Subcutaneous abdominal adipose tissue (tissue), 5 donors: ENCODE measurements at regions not wholly inside any gene's neighbourhood (a gene's known extent, or its start where the extent isn't known, plus 50 kb on each side); places are given as distances from the start of the nearest gene placed in this dataset.

Source experiments
- H3K27ac ChIP-seq: one replicate; pipeline ENCODE4 v1.7.0; 2013; ENCODE audit warnings: low read depth, mild to moderate bottlenecking, inconsistent platforms, low read length, moderate library complexity
- H3K27me3 ChIP-seq, 5 donors: one replicate each; pipeline ENCODE4 v1.7.0; 2013; ENCODE audit warnings: low read length in 5 of 5, inconsistent platforms in 1 of 5; ENCODE audit not compliant: control insufficient read depth in 5 of 5, insufficient read depth in 4 of 5
- H3K36me3 ChIP-seq, 5 donors: one replicate each; pipeline ENCODE4 v1.7.0; 2013; ENCODE audit warnings: low read length in 5 of 5; ENCODE audit not compliant: control insufficient read depth in 5 of 5, insufficient read depth in 5 of 5
- H3K4me1 ChIP-seq, 5 donors: one replicate each; pipeline ENCODE4 v1.7.0; 2013; ENCODE audit warnings: low read length in 5 of 5, mild to moderate bottlenecking in 3 of 5, moderate library complexity in 1 of 5; ENCODE audit not compliant: control insufficient read depth in 5 of 5, insufficient read depth in 5 of 5
- H3K4me3 ChIP-seq, 5 donors: one replicate each; pipeline ENCODE4 v1.7.0; 2013; ENCODE audit warnings: low read length in 5 of 5, low read depth in 1 of 5
- H3K9ac ChIP-seq, 5 donors: one replicate each; pipeline ENCODE4 v1.7.0; 2013; ENCODE audit warnings: low read length in 5 of 5, mild to moderate bottlenecking in 4 of 5, moderate library complexity in 3 of 5
- H3K9me3 ChIP-seq, 5 donors: one replicate each; pipeline ENCODE4 v1.7.0; 2013; ENCODE audit warnings: low read length in 5 of 5; ENCODE audit not compliant: control insufficient read depth in 5 of 5
- donor health status: healthy.
- donor health status: healthy.
- donor health status: healthy.
- donor health status: healthy.
- donor health status: healthy.

DNA sequence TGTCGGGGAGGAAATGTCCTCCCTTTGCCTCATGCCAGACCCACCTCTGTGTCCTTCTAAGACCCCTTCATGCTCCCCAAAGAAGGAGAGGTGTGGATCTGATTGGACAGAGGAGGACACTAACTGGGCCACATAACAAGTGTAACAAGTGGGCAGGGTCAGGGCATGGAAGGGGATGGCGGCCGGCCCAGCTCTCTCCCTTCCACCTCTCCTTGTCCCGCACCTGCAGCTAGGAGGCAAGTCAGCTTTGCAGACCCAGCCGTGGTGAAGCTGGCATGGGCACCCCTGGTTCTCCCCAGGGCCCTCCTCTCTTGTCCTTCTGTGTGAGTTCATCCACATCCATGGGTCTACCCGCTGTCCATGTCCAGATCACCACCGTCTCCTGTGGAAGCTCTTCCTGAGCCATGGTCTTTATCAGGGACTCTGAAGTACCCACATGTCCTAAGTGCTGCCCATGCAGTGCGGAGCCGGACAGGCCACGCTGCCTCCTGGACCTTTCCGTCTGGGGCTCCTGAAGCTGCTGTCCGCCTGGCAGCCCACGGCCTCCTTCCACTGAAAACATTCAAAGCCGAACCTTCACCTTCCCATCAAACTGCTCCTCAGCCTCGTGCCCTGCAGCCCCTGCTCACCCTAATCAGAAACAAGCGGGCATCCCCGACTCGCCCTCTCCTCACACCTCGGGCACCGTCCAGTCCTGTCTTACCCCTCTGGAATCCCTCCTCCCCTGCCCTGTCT, 460.5 kb downstream of the PTPRU start:
- Histone ChIP-seq H3K9ac (no peak overlapping the region), H3K4me1 (no peaks in the 10 kb centered on the region), H3K27ac (no peak overlapping the region), H3K4me3 (no peak overlapping the region), H3K9me3 (peaks cover 0 to 8% (median 4%) of the 10 kb centered on the region in 5 donors), H3K36me3 (no peaks in the 10 kb centered on the region), H3K27me3 (peaks cover 3 to 26% (median 6%) of the 10 kb centered on the region in 5 donors)

GRCh38 chr1:29695803-29696202, 459.5 kb downstream of the PTPRU start:
- Histone ChIP-seq H3K4me1 (no peaks in the 10 kb centered on the region), H3K36me3 (no peaks in the 10 kb centered on the region), H3K9ac (no peak overlapping the region), H3K27me3 (peaks cover 0 to 26% (median 8%) of the 10 kb centered on the region in 5 donors), H3K27ac (no peak overlapping the region), H3K4me3 (no peak overlapping the region), H3K9me3 (peaks cover 0 to 8% (median 4%) of the 10 kb centered on the region in 5 donors)

- Histone ChIP-seq H3K27ac (no peak overlapping the region), H3K4me3 (no peak overlapping the region), H3K9me3 (peaks cover 0 to 8% (median 4%) of the 10 kb centered on the region in 5 donors), H3K27me3 (peaks cover 6 to 33% (median 15%) of the 10 kb centered on the region in 5 donors), H3K4me1 (no peaks in the 10 kb centered on the region), H3K36me3 (no peaks in the 10 kb centered on the region), H3K9ac (no peak overlapping the region)
Measured at GRCh38 chr1:29695036-29695435, 458.7 kb downstream of the PTPRU start.

GRCh38 chr1:29691499-29691898, 455.2 kb downstream of the PTPRU start:
- H3K27me3 ChIP-seq: peaks cover 0 to 36% (median 32%) of the 10 kb centered on the region in 5 donors
- no peaks in the 10 kb centered on the region for H3K36me3 ChIP-seq

GRCh38 chr1:29690156-29690555, 453.8 kb downstream of the PTPRU start:
- H3K36me3 ChIP-seq: no peaks in the 10 kb centered on the region
- H3K4me3 ChIP-seq: no peak overlapping the region
- H3K27ac ChIP-seq: no peak overlapping the region
- H3K9ac ChIP-seq: no peak overlapping the region
- H3K9me3 ChIP-seq: peaks cover 0 to 8% (median 4%) of the 10 kb centered on the region in 5 donors
- no peaks in the 10 kb centered on the region for H3K4me1 ChIP-seq
- H3K27me3 ChIP-seq: peaks cover 0 to 40% (median 32%) of the 10 kb centered on the region in 5 donors

More at GRCh38 chr1:29691499-29691898, 455.2 kb downstream of the PTPRU start:
- no peaks in the 10 kb centered on the region for H3K4me1 ChIP-seq
- H3K9ac ChIP-seq: no peak overlapping the region
- no peak overlapping the region for H3K27ac ChIP-seq
- no peak overlapping the region for H3K4me3 ChIP-seq
- H3K9me3 ChIP-seq: peaks cover 0 to 8% (median 4%) of the 10 kb centered on the region in 5 donors

DNA sequence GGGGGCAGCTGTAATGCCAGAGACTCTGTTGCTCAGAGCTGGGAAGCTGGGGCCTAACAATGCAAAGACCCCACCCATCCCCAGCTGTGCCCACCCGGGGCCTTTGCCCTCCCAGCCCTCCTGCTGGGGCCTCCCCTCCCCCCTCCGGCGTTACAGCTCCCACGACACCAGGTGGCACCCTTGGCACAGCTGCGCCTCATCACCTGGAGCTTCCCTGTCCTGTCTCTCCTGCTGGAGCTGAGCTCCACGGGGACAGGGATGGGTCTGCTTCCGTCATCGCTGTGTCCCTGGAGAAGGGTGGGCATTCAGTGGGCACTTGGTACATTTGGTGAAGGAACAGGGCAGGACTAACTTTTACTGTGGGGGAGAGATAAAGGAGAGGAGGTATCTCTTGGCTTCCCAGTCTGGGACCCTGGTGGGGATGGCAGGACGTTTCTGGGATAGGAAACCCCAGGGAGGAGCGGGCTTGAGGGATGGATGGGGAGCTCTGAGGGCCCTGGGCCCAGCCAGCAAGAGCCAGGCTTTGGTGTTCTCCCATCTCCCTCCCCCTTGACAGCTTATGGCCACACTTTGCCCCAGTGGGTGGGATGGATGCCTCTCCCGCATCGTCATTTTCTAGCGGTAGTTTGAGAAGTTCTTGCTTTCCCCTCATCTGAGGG, 453.2 kb downstream of the PTPRU start:
- H3K27ac ChIP-seq: no peak overlapping the region
- H3K9me3 ChIP-seq: peaks cover 0 to 8% (median 4%) of the 10 kb centered on the region in 5 donors
- H3K36me3 ChIP-seq: no peaks in the 10 kb centered on the region
- H3K4me3 ChIP-seq: no peak overlapping the region
- no peaks in the 10 kb centered on the region for H3K4me1 ChIP-seq
- H3K27me3 ChIP-seq: peaks cover 0 to 39% (median 32%) of the 10 kb centered on the region in 5 donors
- H3K9ac ChIP-seq: no peak overlapping the region

DNA sequence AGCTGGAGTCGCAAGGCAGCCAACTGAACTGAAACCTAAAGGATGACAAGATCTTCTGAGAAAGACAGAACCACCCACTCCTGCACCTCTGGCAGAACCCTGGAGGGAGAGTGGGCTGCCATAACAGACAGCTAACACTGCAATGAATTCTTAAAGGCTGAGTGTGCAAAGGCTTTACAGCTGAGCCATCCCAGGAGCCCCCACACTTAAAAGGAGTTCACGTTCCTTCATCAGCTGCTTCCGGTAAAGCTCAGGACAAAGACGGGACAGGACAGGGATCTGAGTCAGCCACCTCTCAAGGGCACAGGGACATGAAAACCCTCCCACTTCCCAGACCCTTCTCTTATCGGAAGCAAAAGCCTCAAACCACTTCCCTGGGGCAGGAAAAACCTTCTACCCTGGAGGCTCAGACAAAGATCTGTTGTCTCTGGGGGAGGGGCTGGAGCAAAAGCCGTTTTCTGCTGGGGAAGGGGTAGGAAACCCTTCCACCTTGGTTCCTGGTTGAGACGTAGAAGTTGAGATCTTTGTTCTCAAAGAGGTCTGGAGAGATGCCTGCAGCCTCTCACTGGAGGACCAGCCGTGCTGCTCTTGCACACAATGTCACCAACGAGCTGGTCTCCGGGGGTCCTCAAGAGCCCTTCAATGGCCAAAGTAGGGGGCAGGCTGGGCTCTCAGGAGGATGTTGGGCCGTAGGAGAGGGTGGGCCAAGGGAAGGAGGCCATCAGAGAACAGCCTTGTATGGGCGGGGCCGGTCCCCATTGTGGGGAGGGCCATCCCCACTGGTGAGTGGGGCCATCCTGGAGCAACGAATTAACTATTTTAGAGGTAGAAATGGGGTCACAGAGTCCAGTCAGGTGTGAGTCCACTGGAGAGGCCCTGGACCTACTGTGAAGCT, 452.4 kb downstream of the PTPRU start:
- Histone ChIP-seq H3K27me3 (peaks cover 3 to 41% (median 34%) of the 10 kb centered on the region in 5 donors), H3K9ac (no peak overlapping the region), H3K36me3 (no peaks in the 10 kb centered on the region)

GRCh38 chr1:29687601-29688244, 451.4 kb downstream of the PTPRU start:
- Histone ChIP-seq H3K9ac (no peak overlapping the region), H3K4me3 (no peak overlapping the region), H3K9me3 (no peaks in the 10 kb centered on the region), H3K27ac (no peak overlapping the region), H3K36me3 (no peaks in the 10 kb centered on the region), H3K27me3 (peaks cover 3 to 41% (median 34%) of the 10 kb centered on the region in 5 donors), H3K4me1 (no peaks in the 10 kb centered on the region)

More for the DNA sequence above, 452.4 kb downstream of the PTPRU start:
- H3K9me3 ChIP-seq: peaks cover 0 to 3% (median 2%) of the 10 kb centered on the region in 5 donors
- no peak overlapping the region for H3K27ac ChIP-seq
- H3K4me1 ChIP-seq: no peaks in the 10 kb centered on the region
- no peak overlapping the region for H3K4me3 ChIP-seq

DNA sequence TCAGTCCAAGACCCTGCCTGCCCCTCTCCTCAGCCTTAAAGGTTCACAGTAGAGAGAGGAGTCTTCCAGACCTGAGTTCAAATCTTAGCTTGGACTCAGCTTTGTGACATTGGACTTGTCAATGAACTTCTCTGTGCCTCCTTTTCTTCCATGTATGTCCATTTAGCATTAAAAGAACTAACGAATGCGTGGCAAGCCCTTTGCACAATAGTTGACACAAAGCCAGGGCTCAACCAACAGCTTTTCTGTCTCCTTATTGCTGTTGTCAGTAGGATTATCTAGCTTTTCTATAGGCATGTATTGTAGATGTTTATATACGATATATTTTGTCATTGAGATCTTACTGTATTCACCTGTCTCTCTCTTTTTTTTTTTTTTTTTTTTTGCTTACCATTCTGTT, 450.8 kb downstream of the PTPRU start:
- no peaks in the 10 kb centered on the region for H3K4me1 ChIP-seq
- no peak overlapping the region for H3K9ac ChIP-seq
- H3K36me3 ChIP-seq: no peaks in the 10 kb centered on the region
- peaks cover 3 to 42% (median 34%) of the 10 kb centered on the region in 5 donors for H3K27me3 ChIP-seq
- H3K4me3 ChIP-seq: no peak overlapping the region
- H3K9me3 ChIP-seq: no peaks in the 10 kb centered on the region
- H3K27ac ChIP-seq: no peak overlapping the region
